Memory B cell (primary cell): ENCODE measurements at regions not wholly inside any gene's neighbourhood (a gene's known extent, or its start where the extent isn't known, plus 50 kb on each side); places are given as distances from the start of the nearest gene placed in this dataset.
"Not testable (repeated sequence)": the region's sequence is repeated elsewhere in the genome, so short reads cannot be mapped to it uniquely, and the experiment has no call there.

Source experiments
- ATAC-seq: fragments of 150-1000 bp; cut with Tn5 transposase; 2 replicates; pipeline ENCODE4 v1.10.0; 2021; ENCODE audit warnings: low read depth, mild to moderate bottlenecking, moderate library complexity
- DNase-seq, 2 donors: peaks; one replicate each; pipeline ENCODE4 v3.0.0; 2022; ENCODE audit warnings: low spot score in 2 of 2
- H3K27ac Mint-ChIP-seq: one replicate; pipeline ENCODE4 v1.8.0; 2022; ENCODE audit warnings: mild to moderate bottlenecking, moderate library complexity, mixed read lengths
- H3K27me3 Mint-ChIP-seq: one replicate; pipeline ENCODE4 v1.8.0; 2022; ENCODE audit warnings: mixed read lengths
- H3K36me3 Mint-ChIP-seq: one replicate; pipeline ENCODE4 v1.8.0; 2022; ENCODE audit warnings: mild to moderate bottlenecking, mixed read lengths
- H3K4me1 Mint-ChIP-seq: one replicate; pipeline ENCODE4 v1.8.0; 2022; ENCODE audit warnings: mixed read lengths
- H3K4me3 Mint-ChIP-seq: one replicate; pipeline ENCODE4 v1.8.0; 2022; ENCODE audit warnings: mild to moderate bottlenecking, moderate library complexity, mixed read lengths
- H3K9me3 Mint-ChIP-seq: one replicate; pipeline ENCODE4 v1.8.0; 2022; ENCODE audit warnings: mixed read lengths

DNA sequence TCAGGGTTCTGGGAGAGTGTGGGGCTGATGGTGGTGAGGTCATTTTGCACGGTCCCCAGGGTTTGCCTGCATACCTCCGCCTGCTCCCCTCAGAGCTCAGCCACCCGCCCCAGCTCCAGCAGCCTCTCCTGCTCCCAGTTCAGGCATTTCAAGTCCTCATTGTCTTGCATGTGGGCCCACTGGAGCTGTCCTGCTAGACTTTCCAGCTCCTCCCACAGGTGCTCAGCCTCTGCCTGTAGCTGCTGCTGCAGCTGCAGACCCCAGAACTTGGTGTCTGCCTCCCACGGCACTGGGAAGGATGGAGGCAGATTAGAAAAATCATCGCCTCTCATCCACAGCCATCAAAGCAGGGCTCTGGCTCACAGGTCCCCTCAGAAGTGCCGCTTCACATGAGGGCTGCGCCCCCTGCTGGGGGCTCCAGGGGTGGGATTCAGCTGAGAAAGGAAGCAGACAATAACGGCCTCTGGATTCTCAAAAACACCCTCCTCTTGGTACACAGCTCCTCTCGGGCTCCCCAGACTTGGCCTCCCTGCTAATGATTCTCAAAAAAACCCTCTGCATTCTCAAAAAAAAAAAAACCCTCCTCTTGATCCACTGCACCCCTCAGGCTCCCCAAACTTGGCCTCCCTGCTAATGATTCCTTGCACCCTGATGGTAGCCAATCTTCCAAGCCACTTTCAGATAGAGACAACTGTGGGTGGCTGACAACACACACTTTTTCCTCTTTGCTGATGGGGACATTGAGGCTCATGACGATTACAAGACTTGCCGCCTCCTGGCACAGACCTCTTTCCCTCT, 89.3 kb upstream of the C2CD4B start:
- Mint-ChIP-seq H3K36me3 (no peaks in the 10 kb centered on the region), H3K4me3 (no peak overlapping the region), H3K4me1 (no peaks in the 10 kb centered on the region), H3K9me3 (peaks cover 2% of the 10 kb centered on the region), H3K27me3 (peaks cover 12% of the 10 kb centered on the region), H3K27ac (no peak overlapping the region)
- DNase-seq, result peak in 1 of 2 donors; percentile 19
- no peak for ATAC-seq

DNA sequence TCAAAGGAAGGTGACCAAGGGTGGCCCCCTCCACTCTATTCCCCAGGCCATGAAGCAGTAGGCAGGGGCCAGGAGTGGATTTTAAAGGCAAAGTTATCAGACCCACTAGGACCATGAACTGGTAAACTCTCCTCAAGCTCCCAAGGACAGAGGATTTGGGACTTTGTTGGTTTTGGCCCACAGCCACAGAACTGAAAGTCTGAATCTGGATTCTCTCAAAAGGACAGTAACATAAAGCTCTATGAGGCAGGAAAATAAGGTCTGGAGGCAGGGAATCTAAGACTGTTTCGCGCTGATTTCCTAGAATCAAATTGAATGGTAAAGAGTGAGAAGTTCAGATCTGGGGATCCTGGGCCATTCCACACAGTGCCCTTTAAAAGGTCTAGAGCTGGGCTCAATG, 91.3 kb upstream of the C2CD4B start:
- peaks cover 14% of the 10 kb centered on the region for H3K27me3 Mint-ChIP-seq
- not testable (repeated sequence) for H3K9me3 Mint-ChIP-seq, H3K27ac Mint-ChIP-seq, DNase-seq, H3K4me1 Mint-ChIP-seq, H3K4me3 Mint-ChIP-seq, H3K36me3 Mint-ChIP-seq, ATAC-seq

DNA sequence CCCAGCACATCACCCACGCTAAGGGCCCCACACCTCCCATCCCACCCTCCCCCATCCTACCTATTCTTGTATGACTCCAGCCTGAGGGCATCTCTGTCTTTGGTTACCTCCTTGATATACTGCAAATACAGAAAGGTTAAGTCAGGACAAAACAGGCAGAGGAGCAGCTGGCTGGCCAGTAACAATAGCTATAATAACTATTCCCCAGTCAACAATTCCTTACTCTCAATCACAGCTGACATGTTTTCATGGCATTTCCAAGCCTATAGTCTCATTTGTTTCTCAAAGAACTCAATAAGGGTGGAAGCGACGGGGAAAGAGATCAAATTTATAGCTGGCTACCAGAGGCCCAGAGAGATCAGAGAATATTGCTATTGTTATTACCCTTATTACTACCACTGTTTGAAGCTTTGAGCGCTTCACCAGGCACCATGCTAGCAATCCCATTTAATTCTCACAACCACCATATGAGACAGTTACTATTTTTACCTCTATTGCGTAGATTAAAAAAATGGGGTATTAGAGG, 93.0 kb upstream of the C2CD4B start:
- peaks cover 10% of the 10 kb centered on the region for H3K9me3 Mint-ChIP-seq
- H3K4me1 Mint-ChIP-seq, result no peaks in the 10 kb centered on the region
- ATAC-seq (no peak), DNase-seq (no peak)
- H3K4me3 Mint-ChIP-seq, result no peak overlapping the region
- peaks cover 3% of the 10 kb centered on the region for H3K36me3 Mint-ChIP-seq
- H3K27me3 Mint-ChIP-seq, result peaks cover 11% of the 10 kb centered on the region
- no peak overlapping the region for H3K27ac Mint-ChIP-seq

DNA sequence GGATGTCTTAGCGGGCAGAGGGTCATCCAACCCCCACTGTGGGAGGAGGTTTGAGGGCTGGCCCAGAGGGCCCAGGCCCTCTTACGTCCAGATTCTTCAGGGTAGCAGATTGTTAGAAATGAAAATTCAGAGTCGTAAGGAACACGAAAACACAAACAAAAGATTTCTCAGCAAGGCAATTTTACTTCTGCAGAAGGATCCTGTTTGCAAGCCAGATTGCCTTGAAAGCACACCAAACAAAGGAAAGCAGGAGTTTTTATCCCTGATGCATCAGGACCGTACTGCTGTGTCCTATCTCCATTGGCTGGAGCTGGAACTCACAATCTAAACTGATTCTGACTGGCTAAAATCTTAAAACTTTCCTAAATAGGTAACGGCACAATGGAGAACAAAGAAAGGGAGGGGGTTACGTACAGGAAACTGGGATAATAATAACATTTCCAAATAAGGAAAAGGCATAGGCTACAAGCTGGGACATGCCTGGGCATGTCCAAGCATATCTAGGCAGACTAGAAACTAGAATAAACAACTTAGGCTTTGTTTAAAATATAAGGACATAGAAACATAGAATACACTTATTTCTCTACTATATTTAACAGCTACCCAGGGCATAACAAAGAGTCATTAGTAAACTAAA, 97.3 kb upstream of the C2CD4B start:
- Mint-ChIP-seq H3K4me3 (no peak overlapping the region), H3K9me3 (peaks cover 17% of the 10 kb centered on the region), H3K36me3 (peaks cover 3% of the 10 kb centered on the region), H3K27me3 (peaks cover 4% of the 10 kb centered on the region), H3K4me1 (no peaks in the 10 kb centered on the region), H3K27ac (no peak overlapping the region)
- DNase-seq, result no peak
- ATAC-seq, result no peak

DNA sequence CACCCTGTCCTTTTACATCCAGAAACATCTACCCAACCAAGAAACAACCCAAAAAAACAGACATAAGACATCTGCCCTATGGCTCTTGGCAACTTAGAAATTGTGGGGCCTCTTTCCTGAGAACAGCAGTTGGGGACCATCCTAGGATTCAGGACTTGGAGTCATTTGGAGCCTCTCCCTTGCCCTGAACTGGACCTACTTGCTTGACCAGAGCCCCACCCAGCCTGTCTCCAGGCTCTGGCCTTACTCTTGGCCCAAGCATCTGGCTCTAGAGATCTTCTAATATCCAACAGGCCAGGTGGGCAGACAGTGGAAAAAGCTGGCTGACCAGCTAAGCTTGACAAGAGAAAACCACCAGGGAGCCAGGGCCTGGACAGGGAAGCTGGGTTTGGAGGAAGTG, 99.1 kb upstream of the C2CD4B start:
- Mint-ChIP-seq H3K4me3 (no peak overlapping the region), H3K4me1 (no peaks in the 10 kb centered on the region), H3K36me3 (peaks cover 3% of the 10 kb centered on the region), H3K27me3 (peaks cover 2% of the 10 kb centered on the region), H3K27ac (no peak overlapping the region), H3K9me3 (peaks cover 18% of the 10 kb centered on the region)
- ATAC-seq (no peak), DNase-seq (no peak)

DNA sequence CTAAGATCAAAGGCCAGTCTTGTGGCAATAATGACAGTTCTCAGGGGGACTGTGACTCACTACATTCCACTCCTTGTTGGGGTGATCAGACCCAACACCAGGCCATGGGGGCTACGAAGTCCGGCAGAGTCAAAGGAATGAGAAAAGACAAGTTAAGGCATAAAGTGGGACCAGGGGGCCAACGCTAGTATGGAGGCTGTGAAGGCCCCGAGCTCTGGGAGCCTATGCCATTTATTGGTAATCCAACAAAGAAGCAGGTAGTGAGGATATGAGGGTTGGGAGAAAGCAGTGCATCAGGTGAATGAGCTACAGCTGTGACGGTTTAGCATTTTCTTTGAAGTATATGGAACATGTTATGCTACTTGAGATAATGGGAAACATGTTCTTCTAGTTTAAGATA, 104.4 kb upstream of the C2CD4B start:
- ATAC-seq (no peak), DNase-seq (no peak)
- Mint-ChIP-seq H3K36me3 (peaks cover 2% of the 10 kb centered on the region), H3K27ac (no peak overlapping the region), H3K27me3 (no peaks in the 10 kb centered on the region), H3K4me3 (no peak overlapping the region), H3K9me3 (peaks cover 13% of the 10 kb centered on the region), H3K4me1 (no peaks in the 10 kb centered on the region)

DNA sequence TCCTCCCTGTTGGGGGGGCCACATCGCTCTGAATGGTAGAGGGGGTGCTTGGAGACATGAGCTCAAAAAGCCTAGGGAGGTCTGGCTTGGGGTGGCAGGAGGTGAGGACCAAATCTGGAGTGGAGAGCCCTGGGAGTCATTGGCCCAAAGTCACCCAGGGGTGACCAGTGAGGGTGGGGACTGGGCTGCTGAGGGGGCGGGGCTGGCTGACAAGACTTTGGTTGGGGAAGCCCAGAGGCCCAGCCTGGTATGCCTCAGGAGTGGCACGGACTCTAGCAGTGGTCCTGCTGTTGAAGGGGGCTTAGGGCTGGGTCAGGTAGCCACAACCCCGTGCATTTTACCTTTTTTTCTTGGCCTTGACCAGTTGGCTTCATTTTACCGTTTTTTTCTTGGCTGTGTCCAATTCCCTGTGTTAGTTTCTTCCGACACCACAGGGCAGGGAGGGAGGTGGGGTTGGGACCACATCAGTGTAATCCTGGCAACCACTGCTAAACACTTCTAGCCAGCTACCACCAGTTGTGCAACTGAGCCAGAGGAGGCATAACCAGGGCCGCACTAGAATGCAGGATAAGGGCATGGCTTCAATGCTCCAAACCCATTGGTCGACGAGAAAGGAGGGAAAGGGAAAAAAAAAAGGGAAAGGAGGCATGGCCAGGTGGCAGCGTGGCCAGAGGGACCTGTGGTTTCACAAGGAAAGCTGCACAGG, 105.3 kb upstream of the C2CD4B start:
- no peak for DNase-seq
- Mint-ChIP-seq H3K36me3 (peaks cover 2% of the 10 kb centered on the region), H3K27me3 (no peaks in the 10 kb centered on the region), H3K9me3 (peaks cover 12% of the 10 kb centered on the region), H3K4me1 (no peaks in the 10 kb centered on the region), H3K27ac (no peak overlapping the region), H3K4me3 (no peak overlapping the region)
- ATAC-seq, result no peak

DNA sequence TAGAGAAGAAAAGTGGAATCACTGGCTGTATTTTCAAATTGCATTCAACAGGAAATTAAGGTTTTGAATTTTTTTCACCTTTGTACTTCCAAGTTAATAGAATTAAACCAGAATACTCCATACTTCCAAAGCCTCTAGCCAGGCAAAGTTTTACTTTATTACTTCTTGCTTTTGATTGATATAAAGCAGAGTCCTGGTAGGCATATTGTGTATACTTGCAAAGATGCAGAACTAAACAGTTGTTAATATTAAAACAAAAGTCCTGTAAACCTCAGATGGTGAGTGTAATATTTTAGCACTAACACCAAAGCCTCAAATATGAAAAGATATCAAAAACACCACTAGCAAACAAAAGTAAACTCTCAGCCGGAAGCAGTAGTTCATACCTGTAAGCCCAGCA, 107.2 kb upstream of the C2CD4B start:
- Mint-ChIP-seq H3K36me3 (peaks cover 2% of the 10 kb centered on the region), H3K4me1 (no peaks in the 10 kb centered on the region), H3K4me3 (no peak overlapping the region), H3K9me3 (peaks cover 8% of the 10 kb centered on the region), H3K27me3 (peaks cover 3% of the 10 kb centered on the region), H3K27ac (no peak overlapping the region)
- DNase-seq, result no peak
- ATAC-seq, result no peak

DNA sequence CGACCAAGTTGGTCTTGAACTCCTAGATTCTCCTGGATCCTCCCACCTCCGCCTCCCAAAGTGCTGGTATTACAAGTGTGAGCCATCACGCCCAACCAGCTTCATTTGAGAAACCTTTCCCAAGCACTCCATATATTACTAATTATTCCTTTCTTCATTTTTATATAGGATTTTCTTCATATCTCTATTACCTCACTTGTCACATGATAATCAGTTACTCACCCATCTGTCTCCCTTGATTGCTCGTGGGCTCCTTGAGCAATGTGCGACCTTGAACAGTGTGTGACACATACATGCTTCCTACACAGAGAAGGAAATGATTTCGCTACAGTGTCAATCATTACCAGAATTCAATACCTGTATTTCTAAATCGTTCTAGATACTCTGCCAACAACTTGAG, 110.7 kb upstream of the C2CD4B start:
- peaks cover 8% of the 10 kb centered on the region for H3K27me3 Mint-ChIP-seq
- H3K4me3 Mint-ChIP-seq, result no peak overlapping the region
- no peak overlapping the region for H3K27ac Mint-ChIP-seq
- peaks cover 2% of the 10 kb centered on the region for H3K36me3 Mint-ChIP-seq
- H3K4me1 Mint-ChIP-seq, result no peaks in the 10 kb centered on the region
- no peak for ATAC-seq
- H3K9me3 Mint-ChIP-seq, result no peaks in the 10 kb centered on the region
- DNase-seq, result no peak

DNA sequence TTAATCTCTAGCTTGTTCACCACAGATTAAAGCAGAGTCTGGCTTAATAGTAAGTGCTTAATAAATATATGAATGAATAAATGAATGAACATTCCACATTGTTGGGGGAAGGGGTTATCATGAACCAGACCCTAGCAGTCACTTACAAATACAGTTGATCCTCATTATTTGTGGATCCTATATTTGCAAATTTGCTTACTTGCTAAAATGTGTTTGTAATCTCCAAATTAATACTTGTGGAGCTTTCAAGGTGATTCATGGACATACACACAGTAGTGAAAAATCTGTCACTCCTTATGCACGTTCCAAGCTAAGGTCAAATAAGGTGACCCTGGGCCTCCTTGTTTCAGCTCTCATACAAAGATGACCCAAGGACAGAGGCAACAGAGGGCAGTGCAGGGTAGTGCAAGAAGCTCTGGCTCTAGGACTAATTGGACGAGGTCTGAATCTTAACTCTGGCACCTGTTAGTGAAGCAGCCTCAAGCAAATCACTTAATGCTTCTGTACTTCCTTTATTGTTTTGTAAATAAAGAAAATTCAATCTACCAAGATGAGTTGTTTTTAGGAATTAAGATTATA, 112.8 kb upstream of the C2CD4B start:
- no peaks in the 10 kb centered on the region for H3K9me3 Mint-ChIP-seq
- ATAC-seq, result no peak
- no peaks in the 10 kb centered on the region for H3K36me3 Mint-ChIP-seq
- no peak overlapping the region for H3K27ac Mint-ChIP-seq
- DNase-seq, result no peak
- H3K4me3 Mint-ChIP-seq, result no peak overlapping the region
- H3K27me3 Mint-ChIP-seq, result peaks cover 8% of the 10 kb centered on the region
- H3K4me1 Mint-ChIP-seq, result no peaks in the 10 kb centered on the region

DNA sequence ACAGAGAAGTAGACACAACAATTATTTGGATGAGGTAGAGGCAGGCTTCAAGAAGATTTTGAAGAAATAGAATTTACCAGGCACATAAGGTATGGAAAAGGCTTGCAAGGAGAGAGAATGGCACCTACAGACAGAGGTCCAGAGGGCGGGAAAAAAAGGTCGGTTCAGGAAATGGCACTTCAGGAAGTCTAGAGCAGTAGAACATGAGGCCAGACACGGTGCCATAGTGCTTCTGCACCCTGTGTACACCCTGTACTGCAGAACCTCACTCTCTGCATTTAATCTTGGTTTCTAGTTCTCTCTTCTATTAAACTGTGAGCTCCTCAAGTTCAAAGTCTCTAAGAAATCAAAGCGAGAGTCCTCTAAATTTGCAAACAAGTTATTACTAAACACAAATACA, 113.4 kb upstream of the C2CD4B start:
- Mint-ChIP-seq H3K27me3 (peaks cover 8% of the 10 kb centered on the region), H3K36me3 (no peaks in the 10 kb centered on the region), H3K27ac (no peak overlapping the region), H3K9me3 (no peaks in the 10 kb centered on the region), H3K4me3 (no peak overlapping the region), H3K4me1 (no peaks in the 10 kb centered on the region)
- no peak for DNase-seq
- ATAC-seq, result no peak

DNA sequence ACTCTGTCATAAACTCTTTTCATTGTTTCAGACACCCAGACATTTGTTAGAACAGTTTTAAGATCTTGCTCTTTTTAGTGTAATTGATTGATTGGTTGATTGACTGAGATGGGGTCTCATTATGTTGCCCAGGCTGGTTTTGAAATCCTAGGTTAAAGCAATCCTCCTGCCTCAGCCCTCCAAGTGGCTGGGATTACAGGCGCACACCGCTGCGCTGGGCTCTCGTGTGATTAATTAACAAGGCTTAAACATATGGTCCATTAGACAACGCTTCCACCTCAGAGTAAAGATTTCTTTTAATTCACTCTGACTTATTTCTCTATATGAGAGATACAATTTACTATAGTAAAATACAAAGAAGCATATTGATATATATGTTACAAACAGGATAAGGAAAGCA, 114.0 kb upstream of the C2CD4B start:
- H3K4me1 Mint-ChIP-seq, result no peaks in the 10 kb centered on the region
- H3K4me3 Mint-ChIP-seq, result no peak overlapping the region
- DNase-seq (no peak), ATAC-seq (no peak)
- peaks cover 8% of the 10 kb centered on the region for H3K27me3 Mint-ChIP-seq
- H3K36me3 Mint-ChIP-seq, result no peaks in the 10 kb centered on the region
- no peak overlapping the region for H3K27ac Mint-ChIP-seq
- no peaks in the 10 kb centered on the region for H3K9me3 Mint-ChIP-seq

DNA sequence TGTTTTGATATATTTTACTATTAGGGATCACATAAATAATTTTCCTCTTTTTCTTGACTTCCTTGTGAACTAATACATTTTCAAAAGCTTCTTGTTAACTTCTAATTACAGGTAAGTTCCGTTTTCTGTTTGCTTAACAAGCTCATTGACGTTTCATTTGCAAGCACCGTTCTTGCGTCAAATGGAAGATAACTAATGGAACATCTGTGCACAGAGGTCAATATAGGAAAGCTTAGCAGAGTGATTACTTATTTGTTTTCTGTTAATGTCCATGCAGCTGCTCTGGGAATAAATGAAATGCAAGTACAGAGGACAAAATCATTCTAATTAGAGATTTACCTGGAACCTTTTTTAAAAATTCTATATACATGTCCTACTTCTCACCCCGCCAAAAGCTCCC, 115.5 kb upstream of the C2CD4B start:
- ATAC-seq, result no peak
- no peak for DNase-seq
- Mint-ChIP-seq H3K4me1 (no peaks in the 10 kb centered on the region), H3K27me3 (peaks cover 8% of the 10 kb centered on the region), H3K36me3 (no peaks in the 10 kb centered on the region), H3K9me3 (no peaks in the 10 kb centered on the region), H3K4me3 (no peak overlapping the region), H3K27ac (no peak overlapping the region)

DNA sequence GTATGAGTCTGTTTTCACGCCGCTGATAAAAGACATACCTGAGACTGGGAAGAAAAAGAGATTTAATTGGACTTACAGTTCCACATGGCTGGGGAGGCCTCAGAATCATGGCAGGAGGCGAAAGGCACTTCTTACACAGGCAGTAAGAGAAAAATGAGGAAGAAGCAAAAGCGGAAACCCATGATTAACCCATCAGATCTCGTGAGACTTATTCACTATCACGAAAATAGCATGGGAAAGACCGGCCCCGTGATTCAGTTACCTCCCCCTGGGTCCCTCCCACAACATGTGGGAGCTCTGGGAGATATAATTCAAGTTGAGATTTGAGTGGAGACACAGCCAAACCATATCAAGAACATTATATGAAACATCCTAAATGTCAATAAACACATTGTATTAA, 116.7 kb upstream of the C2CD4B start:
- not testable (repeated sequence) for H3K27ac Mint-ChIP-seq, H3K4me1 Mint-ChIP-seq, H3K36me3 Mint-ChIP-seq, H3K9me3 Mint-ChIP-seq, H3K4me3 Mint-ChIP-seq, DNase-seq, ATAC-seq
- peaks cover 11% of the 10 kb centered on the region for H3K27me3 Mint-ChIP-seq
